WTC11 (cell line): ENCODE measurements at regions not wholly inside any gene's neighbourhood (a gene's known extent, or its start where the extent isn't known, plus 50 kb on each side); places are given as distances from the start of the nearest gene placed in this dataset.

Experiments used
- ATAC-seq: fragments of 200-7000 bp; cut with Tn5 transposase; 2 replicates; pipeline ENCODE4 v1.10.0; 2021; ENCODE audit warnings: mild to moderate bottlenecking, moderate library complexity
- CTCF ChIA-PET: fragments of 300-600 bp; sonication (Branson Sonifier 250); formaldehyde crosslinking; loops from one replicate; lab custom pipeline; 2021; ENCODE audit warnings: antibody characterized with exemption; lab: Charles Lee
- POLR2A ChIA-PET: fragments of 350-600 bp; sonication (Branson Sonifier 250); formaldehyde crosslinking; loops from one replicate; lab custom pipeline; 2021; ENCODE audit warnings: antibody characterized with exemption; lab: Charles Lee
- DNase-seq: peaks from one replicate; pipeline ENCODE4 v3.0.0; 2021; ENCODE audit warnings: low spot score
- H3K27ac Mint-ChIP-seq: 2 replicates; pipeline ENCODE4 v1.8.0; 2021; ENCODE audit warnings: mixed read lengths
- H3K27me3 Mint-ChIP-seq: 2 replicates; pipeline ENCODE4 v1.8.0; 2021; ENCODE audit warnings: low read depth, mild to moderate bottlenecking, moderate library complexity, mixed read lengths
- H3K36me3 Mint-ChIP-seq: 2 replicates; pipeline ENCODE4 v1.8.0; 2021; ENCODE audit warnings: mixed read lengths
- H3K4me1 Mint-ChIP-seq: 2 replicates; pipeline ENCODE4 v1.8.0; 2022; ENCODE audit warnings: mixed read lengths
- H3K4me3 Mint-ChIP-seq: 2 replicates; pipeline ENCODE4 v1.8.0; 2021; ENCODE audit warnings: mild to moderate bottlenecking, moderate library complexity, mixed read lengths
- H3K9me3 Mint-ChIP-seq: 2 replicates; pipeline ENCODE4 v1.8.0; 2021; ENCODE audit warnings: mixed read lengths
- AFF4 ChIP-seq: sonication (generic); formaldehyde crosslinking; IDR thresholded peaks from 2 replicates; pipeline ENCODE4 v1.8.1; 2023; ENCODE audit warnings: mild to moderate bottlenecking, missing genetic modification reagents, borderline replicate concordance
- ATF3 ChIP-seq: sonication (generic); formaldehyde crosslinking; conservative IDR thresholded peaks from 2 replicates; pipeline ENCODE4 v1.8.1; 2022; ENCODE audit warnings: mild to moderate bottlenecking, missing genetic modification reagents
- E2F1 ChIP-seq: sonication (generic); formaldehyde crosslinking; IDR thresholded peaks from 2 replicates; pipeline ENCODE4 v1.8.0; 2022; ENCODE audit warnings: mild to moderate bottlenecking, missing genetic modification reagents
- ELF4 ChIP-seq: sonication (generic); formaldehyde crosslinking; IDR thresholded peaks from 2 replicates; pipeline ENCODE4 v1.8.1; 2022; ENCODE audit warnings: low read depth, mild to moderate bottlenecking, moderate library complexity, missing genetic modification reagents
- EMX1 ChIP-seq: fragments of 250-450 bp; sonication (Bioruptor Pico); IDR thresholded peaks from 2 replicates; pipeline ENCODE4 v1.8.0; 2021; ENCODE audit warnings: mild to moderate bottlenecking
- ERG ChIP-seq: fragments of 250-450 bp; sonication (Bioruptor Pico); IDR thresholded peaks from 2 replicates; pipeline ENCODE4 v1.8.0; 2021; ENCODE audit warnings: mild to moderate bottlenecking
- ESRRA ChIP-seq: sonication (generic); formaldehyde crosslinking; IDR thresholded peaks from 2 replicates; pipeline ENCODE4 v1.8.1; 2022; ENCODE audit warnings: mild to moderate bottlenecking, missing genetic modification reagents, borderline replicate concordance
- FOXP1 ChIP-seq: sonication (generic); formaldehyde crosslinking; IDR thresholded peaks from 2 replicates; pipeline ENCODE4 v1.8.0; 2022; ENCODE audit warnings: missing genetic modification reagents, mild to moderate bottlenecking, moderate library complexity, borderline replicate concordance
- FOXP4 ChIP-seq: sonication (generic); formaldehyde crosslinking; IDR thresholded peaks from 2 replicates; pipeline ENCODE4 v1.8.0; 2022; ENCODE audit warnings: mild to moderate bottlenecking, missing genetic modification reagents
- GABPB1 ChIP-seq: sonication (generic); formaldehyde crosslinking; IDR thresholded peaks from 2 replicates; pipeline ENCODE4 v1.8.1; 2023; ENCODE audit warnings: mild to moderate bottlenecking, missing genetic modification reagents
- GTF2I ChIP-seq: fragments of 250-450 bp; sonication (Bioruptor Pico); conservative IDR thresholded peaks from 2 replicates; pipeline ENCODE4 v1.4.0; 2021; ENCODE audit warnings: mild to moderate bottlenecking
- IRF2 ChIP-seq: sonication (generic); formaldehyde crosslinking; IDR thresholded peaks from 2 replicates; pipeline ENCODE4 v1.8.0; 2022; ENCODE audit warnings: low read depth, missing genetic modification reagents, borderline replicate concordance
- MYBL2 ChIP-seq: sonication (generic); formaldehyde crosslinking; IDR thresholded peaks from 2 replicates; pipeline ENCODE4 v1.8.1; 2023; ENCODE audit warnings: mild to moderate bottlenecking, moderate library complexity, missing genetic modification reagents
- SMAD4 ChIP-seq: sonication (generic); formaldehyde crosslinking; IDR thresholded peaks from 2 replicates; pipeline ENCODE4 v1.8.0; 2022; ENCODE audit warnings: mild to moderate bottlenecking, missing genetic modification reagents
- SOX15 ChIP-seq: fragments of 250-450 bp; sonication (Bioruptor Pico); IDR thresholded peaks from 2 replicates; pipeline ENCODE4 v1.9.0; 2021; ENCODE audit warnings: mild to moderate bottlenecking
- USF1 ChIP-seq: sonication (generic); formaldehyde crosslinking; IDR thresholded peaks from 2 replicates; pipeline ENCODE4 v1.8.0; 2022; ENCODE audit warnings: mild to moderate bottlenecking, missing genetic modification reagents
- USF2 ChIP-seq: sonication (generic); formaldehyde crosslinking; IDR thresholded peaks from 2 replicates; pipeline ENCODE4 v1.8.1; 2023; ENCODE audit warnings: mild to moderate bottlenecking, missing genetic modification reagents, moderate library complexity
- ZNF423 ChIP-seq: fragments of 250-450 bp; sonication (Bioruptor Pico); IDR thresholded peaks from 2 replicates; pipeline ENCODE4 v2.1.2; 2022; ENCODE audit warnings: mild to moderate bottlenecking, moderate library complexity
- ZNF425 ChIP-seq: fragments of 250-450 bp; sonication (Bioruptor Pico); conservative IDR thresholded peaks from 2 replicates; pipeline ENCODE4 v1.9.0; 2021; ENCODE audit warnings: mild to moderate bottlenecking
- ZNF512 ChIP-seq: sonication (generic); formaldehyde crosslinking; IDR thresholded peaks from 2 replicates; pipeline ENCODE4 v1.8.1; 2022; ENCODE audit warnings: missing genetic modification reagents, borderline replicate concordance

GRCh38 chr12:34340534-34341361 lies 318.5 kb downstream of the ALG10 start:
- no peak for DNase-seq
- CTCF ChIA-PET, result no interaction called here
- Mint-ChIP-seq H3K36me3 (peaks cover 31% of the 10 kb centered on the region), H3K9me3 (no peaks in the 10 kb centered on the region)
- TF ChIP-seq SOX15, result no peak
- TF ChIP-seq MYBL2 (CRISPR knock-in tag), result no peak
- no peak for TF ChIP-seq ERG (CRISPR knock-in tag)
- TF ChIP-seq AFF4 (CRISPR knock-in tag), result no peak
- TF ChIP-seq ZNF512 (CRISPR knock-in tag), result no peak
- no peak for TF ChIP-seq FOXP4
- TF ChIP-seq ZNF425, result no peak
- no peak for TF ChIP-seq ESRRA (CRISPR knock-in tag)
- TF ChIP-seq USF1 (CRISPR knock-in tag), result no peak
- TF ChIP-seq E2F1 (CRISPR knock-in tag), result no peak
- no peak for TF ChIP-seq ZNF423 (CRISPR knock-in tag)
- no peak for TF ChIP-seq ELF4
- no peak for TF ChIP-seq ATF3
- no peak for TF ChIP-seq EMX1
- no peak for TF ChIP-seq SMAD4 (CRISPR knock-in tag)
- no peak for TF ChIP-seq IRF2 (CRISPR knock-in tag)
- no peak for TF ChIP-seq GTF2I
- no peak for TF ChIP-seq FOXP1 (CRISPR knock-in tag)
- TF ChIP-seq GABPB1 (CRISPR knock-in tag), result no peak
- no peak for TF ChIP-seq USF2 (CRISPR knock-in tag)
- TF ChIP-seq, all 79 proteins: peak for 0
- no peaks in the 10 kb centered on the region for H3K4me1 Mint-ChIP-seq
- H3K27me3 Mint-ChIP-seq, result peaks cover 3% of the 10 kb centered on the region; the same call in 1 of the 2 replicates
- H3K27ac Mint-ChIP-seq, result no peak overlapping the region
- POLR2A ChIA-PET, result no interaction called here
- ATAC-seq, result no peak
- H3K4me3 Mint-ChIP-seq, result no peak overlapping the region
